Neural cell (in vitro differentiated cells): ENCODE measurements at regions not wholly inside any gene's neighbourhood (a gene's known extent, or its start where the extent isn't known, plus 50 kb on each side); places are given as distances from the start of the nearest gene placed in this dataset.
A peak's percentile ranks its signal among the peaks of the same experiment; 100 is the strongest.

Source experiments
- H2AFZ ChIP-seq: fragments of 200-600, 300-800 bp; sonication (generic), shearing (Covaris generic); 2 replicates; pipeline ENCODE4 v1.6.0; 2014; ENCODE audit warnings: low read depth, mild to moderate bottlenecking, antibody characterized with exemption, low read length, moderate library complexity
- H3F3A ChIP-seq: fragments of 200-600 bp; shearing (Covaris generic); 2 replicates; pipeline ENCODE4 v1.6.1; 2016; ENCODE audit warnings: mild to moderate bottlenecking, moderate library complexity, mixed read lengths, antibody characterized with exemption, low read length; ENCODE audit not compliant: insufficient read depth, poor library complexity, severe bottlenecking
- H3K27ac ChIP-seq: fragments of 200-600, 300-800 bp; sonication (generic), shearing (Covaris generic); 2 replicates; pipeline ENCODE4 v1.5.1; 2014; ENCODE audit warnings: mild to moderate bottlenecking, low read length, moderate library complexity
- H3K27me3 ChIP-seq: fragments of 300-800, 200-600 bp; sonication (generic), shearing (Covaris generic); 2 replicates; pipeline ENCODE4 v1.6.0; 2014; ENCODE audit warnings: mild to moderate bottlenecking, low read depth, low read length, moderate library complexity; ENCODE audit not compliant: insufficient read depth
- H3K36me3 ChIP-seq: fragments of 300-800, 200-600 bp; sonication (generic), shearing (Covaris generic); 2 replicates; pipeline ENCODE4 v1.5.1; 2014; ENCODE audit warnings: mild to moderate bottlenecking, antibody characterized with exemption, low read length, moderate library complexity; ENCODE audit not compliant: insufficient read depth
- H3K4me2 ChIP-seq: fragments of 300-800, 200-600 bp; sonication (generic), shearing (Covaris generic); 2 replicates; pipeline ENCODE4 v1.6.0; 2014; ENCODE audit warnings: mild to moderate bottlenecking, low read length
- H3K4me3 ChIP-seq: fragments of 300-800, 200-600 bp; sonication (generic), shearing (Covaris generic); 2 replicates; pipeline ENCODE4 v1.5.1; 2014; ENCODE audit warnings: mild to moderate bottlenecking, low read length, moderate library complexity
- H3K79me2 ChIP-seq: fragments of 200-600 bp; shearing (Covaris generic); replicated peaks from 2 replicates; pipeline ENCODE4 v1.6.0; 2014; ENCODE audit warnings: mild to moderate bottlenecking, low read length, moderate library complexity; ENCODE audit not compliant: insufficient read depth
- H3K9ac ChIP-seq: fragments of 300-800, 200-600 bp; sonication (generic), shearing (Covaris generic); 2 replicates; pipeline ENCODE4 v1.6.1; 2016; ENCODE audit warnings: mild to moderate bottlenecking, low read length, mixed read lengths
- H3K9me2 ChIP-seq: fragments of 200-600 bp; shearing (Covaris generic); 2 replicates; pipeline ENCODE4 v1.6.1; 2016; ENCODE audit warnings: mild to moderate bottlenecking, low read length, mixed read lengths; ENCODE audit not compliant: insufficient read depth
- H3K9me3 ChIP-seq: fragments of 200-600, 300-800 bp; sonication (generic), shearing (Covaris generic); 2 replicates; pipeline ENCODE4 v1.6.1; 2016; ENCODE audit warnings: mild to moderate bottlenecking, mixed run types, low read length, moderate library complexity, mixed read lengths
- H4K20me1 ChIP-seq: fragments of 200-600 bp; shearing (Covaris generic); 2 replicates; pipeline ENCODE4 v1.6.1; 2016; ENCODE audit warnings: mild to moderate bottlenecking, mixed run types; ENCODE audit not compliant: insufficient read depth
- EP300 ChIP-seq: fragments of 450-650 bp; conservative IDR thresholded peaks from 2 replicates; pipeline ENCODE4 v1.6.1; 2014; ENCODE audit warnings: antibody characterized with exemption, mild to moderate bottlenecking, moderate library complexity; ENCODE audit not compliant: poor library complexity, severe bottlenecking
- EZH2 ChIP-seq: fragments of 200-600, 300-800 bp; shearing (Covaris generic), sonication (generic); IDR thresholded peaks from 2 replicates; pipeline ENCODE4 v1.6.1; 2014; ENCODE audit warnings: antibody characterized with exemption, low read length, borderline replicate concordance, mild to moderate bottlenecking; ENCODE audit not compliant: insufficient read depth, poor library complexity, severe bottlenecking
- MXI1 ChIP-seq: fragments of 450-650 bp; conservative IDR thresholded peaks from 2 replicates; pipeline ENCODE4 v1.6.1; 2014; ENCODE audit warnings: antibody characterized with exemption, mild to moderate bottlenecking; ENCODE audit not compliant: poor library complexity, severe bottlenecking
- POLR2AphosphoS5 ChIP-seq: IDR thresholded peaks from 2 replicates; pipeline ENCODE4 v1.6.1; 2012
- RAD21 ChIP-seq: fragments of 450-650 bp; conservative IDR thresholded peaks from 2 replicates; pipeline ENCODE4 v1.6.1; 2014; ENCODE audit warnings: antibody characterized with exemption, mild to moderate bottlenecking, moderate library complexity
- SMC3 ChIP-seq: fragments of 450-650 bp; conservative IDR thresholded peaks from 2 replicates; pipeline ENCODE4 v1.6.1; 2014; ENCODE audit warnings: antibody characterized with exemption, mild to moderate bottlenecking, moderate library complexity; ENCODE audit not compliant: poor library complexity
- TAF1 ChIP-seq: IDR thresholded peaks from 2 replicates; pipeline ENCODE4 v1.6.1; 2012; ENCODE audit warnings: low read depth
- TF ChIP-seq, protein P1 (sequence below): IDR thresholded peaks from 2 replicates; pipeline ENCODE4 v1.6.1; 2012; ENCODE audit warnings: borderline replicate concordance
- TF ChIP-seq, protein P2 (sequence below): fragments of 450-650 bp; IDR thresholded peaks from 2 replicates; pipeline ENCODE4 v1.5.1; 2014; ENCODE audit warnings: antibody characterized with exemption, mild to moderate bottlenecking, moderate library complexity; ENCODE audit not compliant: poor library complexity, severe bottlenecking

DNA sequence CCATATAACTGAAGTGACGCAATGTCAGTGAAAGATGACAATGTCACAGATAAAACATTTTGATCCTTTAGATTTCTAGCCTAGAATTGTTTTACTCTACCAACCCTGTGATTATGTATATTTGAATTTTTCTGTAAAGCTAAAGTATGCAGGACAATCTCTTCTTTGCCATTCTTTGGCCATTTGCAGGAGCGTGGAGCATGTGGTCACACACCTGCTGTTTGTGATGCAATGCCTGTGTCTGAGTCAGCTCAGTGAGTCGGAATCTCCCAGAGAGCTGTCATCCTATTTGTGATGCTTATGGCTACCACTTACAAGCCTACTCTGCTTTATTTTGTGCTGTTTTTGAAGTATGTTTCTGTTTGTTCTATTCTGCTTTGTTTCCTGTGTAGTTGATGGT lies 214.5 kb downstream of the NAF1 start:
- no peaks in the 10 kb centered on the region for H3K9me2 ChIP-seq
- H3K4me3 ChIP-seq = no peak overlapping the region
- H3K27me3 ChIP-seq = no peaks in the 10 kb centered on the region
- H3K9me3 ChIP-seq = no peaks in the 10 kb centered on the region
- H3K79me2 ChIP-seq = no peaks in the 10 kb centered on the region
- no peak overlapping the region for H3K4me2 ChIP-seq
- H3F3A ChIP-seq = peaks cover 5% of the 10 kb centered on the region
- H3K36me3 ChIP-seq = no peaks in the 10 kb centered on the region
- no peak overlapping the region for H2AFZ ChIP-seq
- H3K9ac ChIP-seq = no peak overlapping the region
- TF ChIP-seq EP300 (peak; percentile 30), POLR2AphosphoS5 (peak; percentile 21), MXI1 (no peak), TAF1 (no peak)
- H3K27ac ChIP-seq = no peak overlapping the region
- no peaks in the 10 kb centered on the region for H4K20me1 ChIP-seq

DNA sequence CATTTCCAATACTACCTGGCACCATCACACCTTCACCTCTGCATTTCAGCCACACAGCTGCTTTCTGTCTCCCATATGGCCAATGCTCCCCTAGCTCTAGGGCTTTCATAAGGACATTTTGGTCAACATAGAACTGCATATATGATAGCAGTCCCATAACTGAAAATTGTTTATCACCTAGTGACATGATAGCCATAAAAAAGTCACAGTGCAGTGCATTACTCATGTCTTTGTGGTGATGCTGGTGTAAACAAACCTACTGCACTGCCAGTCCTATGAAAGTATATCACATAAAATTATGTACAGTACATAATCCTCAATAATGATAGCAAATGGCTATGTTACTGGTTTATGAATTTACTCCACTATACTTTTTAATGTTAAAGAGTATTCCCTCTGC lies 221.0 kb downstream of the NAF1 start:
- no peak overlapping the region for H3K4me3 ChIP-seq
- H3K36me3 ChIP-seq = no peaks in the 10 kb centered on the region
- no peaks in the 10 kb centered on the region for H3F3A ChIP-seq
- no peak overlapping the region for H3K4me2 ChIP-seq
- H3K9me3 ChIP-seq = no peaks in the 10 kb centered on the region
- no peaks in the 10 kb centered on the region for H4K20me1 ChIP-seq
- H3K79me2 ChIP-seq = no peaks in the 10 kb centered on the region
- H3K27ac ChIP-seq = no peak overlapping the region
- H2AFZ ChIP-seq = no peak overlapping the region
- no peaks in the 10 kb centered on the region for H3K9me2 ChIP-seq
- H3K27me3 ChIP-seq = no peaks in the 10 kb centered on the region
- TF ChIP-seq EP300 (no peak), MXI1 (no peak), EZH2 (no peak), SMC3 (no peak), TAF1 (no peak), RAD21 (no peak), POLR2AphosphoS5 (no peak)
- TF ChIP-seq, protein P1, sequence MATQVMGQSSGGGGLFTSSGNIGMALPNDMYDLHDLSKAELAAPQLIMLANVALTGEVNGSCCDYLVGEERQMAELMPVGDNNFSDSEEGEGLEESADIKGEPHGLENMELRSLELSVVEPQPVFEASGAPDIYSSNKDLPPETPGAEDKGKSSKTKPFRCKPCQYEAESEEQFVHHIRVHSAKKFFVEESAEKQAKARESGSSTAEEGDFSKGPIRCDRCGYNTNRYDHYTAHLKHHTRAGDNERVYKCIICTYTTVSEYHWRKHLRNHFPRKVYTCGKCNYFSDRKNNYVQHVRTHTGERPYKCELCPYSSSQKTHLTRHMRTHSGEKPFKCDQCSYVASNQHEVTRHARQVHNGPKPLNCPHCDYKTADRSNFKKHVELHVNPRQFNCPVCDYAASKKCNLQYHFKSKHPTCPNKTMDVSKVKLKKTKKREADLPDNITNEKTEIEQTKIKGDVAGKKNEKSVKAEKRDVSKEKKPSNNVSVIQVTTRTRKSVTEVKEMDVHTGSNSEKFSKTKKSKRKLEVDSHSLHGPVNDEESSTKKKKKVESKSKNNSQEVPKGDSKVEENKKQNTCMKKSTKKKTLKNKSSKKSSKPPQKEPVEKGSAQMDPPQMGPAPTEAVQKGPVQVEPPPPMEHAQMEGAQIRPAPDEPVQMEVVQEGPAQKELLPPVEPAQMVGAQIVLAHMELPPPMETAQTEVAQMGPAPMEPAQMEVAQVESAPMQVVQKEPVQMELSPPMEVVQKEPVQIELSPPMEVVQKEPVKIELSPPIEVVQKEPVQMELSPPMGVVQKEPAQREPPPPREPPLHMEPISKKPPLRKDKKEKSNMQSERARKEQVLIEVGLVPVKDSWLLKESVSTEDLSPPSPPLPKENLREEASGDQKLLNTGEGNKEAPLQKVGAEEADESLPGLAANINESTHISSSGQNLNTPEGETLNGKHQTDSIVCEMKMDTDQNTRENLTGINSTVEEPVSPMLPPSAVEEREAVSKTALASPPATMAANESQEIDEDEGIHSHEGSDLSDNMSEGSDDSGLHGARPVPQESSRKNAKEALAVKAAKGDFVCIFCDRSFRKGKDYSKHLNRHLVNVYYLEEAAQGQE = no peak
- TF ChIP-seq, protein P2, sequence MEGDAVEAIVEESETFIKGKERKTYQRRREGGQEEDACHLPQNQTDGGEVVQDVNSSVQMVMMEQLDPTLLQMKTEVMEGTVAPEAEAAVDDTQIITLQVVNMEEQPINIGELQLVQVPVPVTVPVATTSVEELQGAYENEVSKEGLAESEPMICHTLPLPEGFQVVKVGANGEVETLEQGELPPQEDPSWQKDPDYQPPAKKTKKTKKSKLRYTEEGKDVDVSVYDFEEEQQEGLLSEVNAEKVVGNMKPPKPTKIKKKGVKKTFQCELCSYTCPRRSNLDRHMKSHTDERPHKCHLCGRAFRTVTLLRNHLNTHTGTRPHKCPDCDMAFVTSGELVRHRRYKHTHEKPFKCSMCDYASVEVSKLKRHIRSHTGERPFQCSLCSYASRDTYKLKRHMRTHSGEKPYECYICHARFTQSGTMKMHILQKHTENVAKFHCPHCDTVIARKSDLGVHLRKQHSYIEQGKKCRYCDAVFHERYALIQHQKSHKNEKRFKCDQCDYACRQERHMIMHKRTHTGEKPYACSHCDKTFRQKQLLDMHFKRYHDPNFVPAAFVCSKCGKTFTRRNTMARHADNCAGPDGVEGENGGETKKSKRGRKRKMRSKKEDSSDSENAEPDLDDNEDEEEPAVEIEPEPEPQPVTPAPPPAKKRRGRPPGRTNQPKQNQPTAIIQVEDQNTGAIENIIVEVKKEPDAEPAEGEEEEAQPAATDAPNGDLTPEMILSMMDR = no peak
- H3K9ac ChIP-seq = no peak overlapping the region

DNA sequence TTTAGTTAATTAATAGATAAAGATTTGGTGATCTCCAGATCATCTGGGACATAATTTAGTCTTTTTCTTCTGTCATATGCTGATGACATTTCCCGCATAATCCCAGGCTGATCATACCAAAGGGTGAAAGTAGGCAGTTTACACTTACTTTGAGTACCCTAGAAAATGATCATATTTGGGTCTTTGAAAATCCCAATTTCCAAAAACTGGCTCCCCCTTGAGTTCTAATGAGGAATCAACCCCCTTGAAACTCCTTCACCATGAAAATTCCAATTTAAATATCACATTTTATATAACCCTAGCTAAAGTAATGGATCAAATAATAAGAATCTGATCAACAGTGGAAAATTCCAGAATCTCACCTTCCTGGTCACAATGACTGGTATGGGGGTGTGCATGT lies 223.4 kb downstream of the NAF1 start:
- Histone ChIP-seq H3K79me2 (no peaks in the 10 kb centered on the region), H3K27me3 (no peaks in the 10 kb centered on the region), H3F3A (no peaks in the 10 kb centered on the region), H3K27ac (no peak overlapping the region), H3K9me3 (no peaks in the 10 kb centered on the region), H3K9me2 (no peaks in the 10 kb centered on the region), H3K4me2 (no peak overlapping the region), H3K36me3 (no peaks in the 10 kb centered on the region), H3K4me3 (no peak overlapping the region), H4K20me1 (no peaks in the 10 kb centered on the region), H3K9ac (no peak overlapping the region), H2AFZ (no peak overlapping the region)
- TF ChIP-seq EZH2 = no peak
- TF ChIP-seq, protein P2 = no peak
- no peak for TF ChIP-seq SMC3
- TF ChIP-seq EP300 = no peak
- no peak for TF ChIP-seq POLR2AphosphoS5
- no peak for TF ChIP-seq MXI1
- TF ChIP-seq RAD21 = no peak
- no peak for TF ChIP-seq TAF1
- TF ChIP-seq, protein P1 = no peak
